Activated CD4-positive, CD25-positive, alpha-beta regulatory T cell treated with anti-CD3 and anti-CD28 coated beads, Interleukin-2, amount 50 U/mL, for 72 hours (primary cell): ENCODE measurements at regions not wholly inside any gene's neighbourhood (a gene's known extent, or its start where the extent isn't known, plus 50 kb on each side); places are given as distances from the start of the nearest gene placed in this dataset.
"Not testable (repeated sequence)": the region's sequence is repeated elsewhere in the genome, so short reads cannot be mapped to it uniquely, and the experiment has no call there.

Source experiments
- DNase-seq: peaks from one replicate; pipeline ENCODE4 v3.0.0; 2021

GRCh38 chr4:8696369-8697127 is 104.0 kb downstream of the CPZ start:
- DNase-seq = no peak

GRCh38 chr4:8695237-8696219 is 103.0 kb downstream of the CPZ start:
- no peak for DNase-seq

GRCh38 chr4:8694651-8695151 is 102.1 kb downstream of the CPZ start:
- no peak for DNase-seq

GRCh38 chr4:8694226-8694625 is 101.7 kb downstream of the CPZ start:
- no peak for DNase-seq

- no peak for DNase-seq
Observed at GRCh38 chr4:8691151-8691775, 98.7 kb downstream of the CPZ start.

GRCh38 chr4:8690216-8691150 is 97.9 kb downstream of the CPZ start:
- DNase-seq = no peak

DNA sequence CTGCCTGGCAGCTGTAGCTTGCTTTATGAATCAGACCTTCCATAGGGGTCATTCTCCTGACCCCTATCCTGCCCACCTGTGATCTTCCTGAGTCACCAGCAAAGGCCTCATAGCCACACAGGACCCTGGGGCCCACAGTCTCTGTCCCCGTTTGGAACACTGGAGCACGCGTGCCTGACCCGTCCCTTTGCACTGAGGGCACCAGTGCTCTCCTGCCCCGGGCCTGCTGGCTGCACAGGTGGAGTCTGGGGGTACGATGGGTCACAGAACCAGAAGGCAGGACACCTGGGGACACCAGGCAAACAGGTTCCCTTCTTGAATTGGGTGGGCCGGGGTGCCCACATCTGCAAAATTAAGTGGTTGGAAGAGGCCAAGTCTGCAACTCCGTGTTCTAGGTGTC is 97.2 kb downstream of the CPZ start:
- no peak for DNase-seq

GRCh38 chr4:8688908-8689445 is 96.4 kb downstream of the CPZ start:
- DNase-seq = no peak

DNA sequence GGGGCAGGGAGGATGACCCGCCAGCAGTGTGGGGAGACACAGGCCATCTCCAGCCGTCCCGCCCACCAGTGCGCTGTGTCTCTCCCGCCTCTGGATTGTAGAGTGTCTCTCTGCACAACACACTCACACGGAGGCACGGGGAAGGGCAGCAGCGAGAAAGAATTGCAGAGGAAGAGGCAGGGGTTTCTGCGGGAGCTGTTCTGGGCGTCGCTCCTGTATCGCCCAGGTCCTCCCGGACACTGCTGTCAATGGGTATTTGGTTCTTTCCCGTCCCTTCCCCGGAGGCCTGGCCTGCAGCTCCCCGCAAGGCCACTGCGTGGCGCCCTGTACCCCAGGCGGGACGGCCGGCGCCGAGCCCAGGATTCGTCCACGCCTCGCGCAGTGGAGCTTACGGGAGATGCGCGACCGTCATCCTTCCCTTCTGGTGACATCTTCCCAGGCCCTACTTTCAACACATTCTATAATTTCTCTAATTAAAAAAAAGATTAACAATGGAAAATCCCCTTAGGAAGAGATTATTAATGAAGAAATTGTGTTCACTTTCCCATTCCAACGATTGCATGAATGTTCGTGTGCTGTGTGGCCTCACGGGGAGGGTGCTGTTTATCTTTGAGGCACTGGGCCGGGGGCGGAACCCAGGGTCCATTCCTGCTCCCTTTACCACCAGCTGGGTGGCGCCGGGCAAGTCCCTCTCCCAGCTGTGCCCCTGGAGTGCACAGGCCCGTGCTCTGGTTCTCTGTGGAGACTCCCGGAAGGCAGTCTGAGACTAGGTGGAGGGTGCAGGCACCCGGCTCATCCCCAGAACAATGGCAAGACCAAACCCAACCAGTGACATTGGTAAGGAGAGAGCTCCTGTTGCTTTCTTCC is 95.7 kb downstream of the CPZ start:
- no peak for DNase-seq

DNA sequence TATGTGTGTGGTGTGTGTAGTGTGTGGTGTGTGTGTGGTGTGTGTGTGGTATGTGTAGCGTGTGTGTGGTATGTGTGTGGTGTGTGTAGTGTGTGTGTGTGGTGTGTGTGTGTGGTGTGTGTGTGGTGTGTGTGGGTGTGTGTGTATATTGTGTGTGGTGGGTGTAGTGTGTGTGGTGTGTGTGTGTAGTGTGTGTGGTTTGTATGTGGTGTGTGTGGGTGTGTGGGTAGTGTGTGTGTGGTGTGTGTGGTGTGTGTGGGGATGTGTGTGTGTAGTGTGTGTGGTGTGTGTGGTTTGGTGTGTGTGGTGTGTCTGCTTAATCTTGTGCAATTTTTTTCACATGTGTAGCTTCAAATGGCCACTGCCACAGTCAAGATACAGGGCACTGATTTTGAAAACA is 94.5 kb downstream of the CPZ start:
- no peak for DNase-seq

DNA sequence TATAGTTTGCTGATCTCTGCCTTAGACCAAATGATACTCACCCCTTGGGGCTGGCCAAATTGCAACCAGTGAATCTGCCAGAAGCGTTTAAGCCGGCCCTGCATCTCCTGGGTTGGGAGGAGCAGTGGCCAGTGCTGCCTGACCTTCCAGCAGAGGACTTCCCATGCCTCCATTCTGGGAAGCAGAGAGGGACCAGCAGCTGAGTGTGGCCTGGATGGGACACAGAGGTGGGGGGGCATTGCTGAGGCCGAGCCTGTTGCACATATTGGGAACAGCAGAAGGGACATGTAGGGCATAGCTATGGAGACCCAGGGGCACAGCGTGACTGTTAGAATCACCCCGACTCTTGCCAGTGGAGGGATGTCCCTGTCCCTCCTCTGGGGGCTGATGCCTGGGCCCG is 93.3 kb downstream of the CPZ start:
- no peak for DNase-seq

DNA sequence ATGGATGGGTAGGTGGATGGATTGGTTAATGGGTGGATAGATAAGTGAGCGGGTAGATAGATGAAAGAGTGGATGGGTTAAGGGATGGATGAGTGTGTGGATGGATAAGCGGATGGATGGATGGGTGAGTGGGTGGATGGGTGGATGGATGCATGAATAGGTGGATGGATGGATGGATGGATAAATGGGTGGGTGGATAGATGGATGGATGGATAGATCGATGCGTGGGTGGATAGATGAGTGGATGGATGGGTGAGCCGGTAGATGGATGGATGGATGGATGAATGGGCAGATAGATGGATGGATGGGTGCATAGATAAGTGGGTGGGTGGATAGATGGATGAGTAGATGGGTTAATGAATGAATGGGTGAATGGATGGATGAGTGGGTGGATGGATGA is 90.9 kb downstream of the CPZ start:
- DNase-seq = no peak

- DNase-seq = no peak
Observed at GRCh38 chr4:8682725-8683124, 90.2 kb downstream of the CPZ start.

DNA sequence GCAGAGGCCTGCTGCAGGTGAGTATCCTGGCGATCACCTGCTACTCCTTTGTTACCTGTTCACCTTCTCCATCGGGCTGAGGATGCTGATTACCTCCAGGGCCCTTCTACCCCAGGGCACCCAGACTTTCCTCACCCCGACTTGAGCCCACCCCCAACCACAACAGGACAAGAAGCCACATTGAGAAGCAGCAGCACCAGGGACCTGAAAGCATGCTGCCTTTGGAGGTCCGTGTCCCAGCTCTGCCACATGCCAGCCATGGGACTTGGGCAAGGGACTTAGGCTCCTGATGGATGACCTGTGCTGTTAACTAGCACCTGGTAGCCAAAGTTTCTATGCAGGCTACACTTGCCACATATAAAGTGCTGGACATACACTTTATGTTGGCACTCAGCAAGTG is 89.7 kb downstream of the CPZ start:
- no peak for DNase-seq

GRCh38 chr4:8681391-8681790 is 88.8 kb downstream of the CPZ start:
- no peak for DNase-seq

GRCh38 chr4:8679032-8679431 is 86.5 kb downstream of the CPZ start:
- no peak for DNase-seq

- no peak for DNase-seq
Observed at GRCh38 chr4:8676676-8677075, 84.1 kb downstream of the CPZ start.

DNA sequence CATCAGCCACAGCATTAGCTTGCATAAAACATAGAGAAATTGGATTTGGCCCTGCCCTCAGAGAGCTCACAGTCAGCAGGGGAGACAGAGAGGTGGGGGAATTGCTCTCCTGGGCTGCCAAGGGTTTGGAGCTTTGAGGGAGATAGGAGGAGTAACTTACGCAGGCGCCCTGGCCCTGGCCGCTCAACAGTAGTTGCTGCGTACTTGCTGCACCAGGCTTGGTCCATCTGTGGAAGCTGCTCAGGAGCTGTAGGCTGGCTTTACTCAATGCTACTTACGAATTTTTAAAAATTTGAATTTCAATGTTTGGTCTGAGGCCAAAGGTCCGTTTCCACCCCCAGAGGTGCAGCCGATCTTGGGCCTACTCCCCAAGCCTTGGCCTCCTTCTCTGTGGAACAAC is 83.3 kb downstream of the CPZ start:
- no peak for DNase-seq

GRCh38 chr4:8675383-8675782 is 82.8 kb downstream of the CPZ start:
- no peak for DNase-seq

GRCh38 chr4:8674311-8674885 is 81.8 kb downstream of the CPZ start:
- no peak for DNase-seq

DNA sequence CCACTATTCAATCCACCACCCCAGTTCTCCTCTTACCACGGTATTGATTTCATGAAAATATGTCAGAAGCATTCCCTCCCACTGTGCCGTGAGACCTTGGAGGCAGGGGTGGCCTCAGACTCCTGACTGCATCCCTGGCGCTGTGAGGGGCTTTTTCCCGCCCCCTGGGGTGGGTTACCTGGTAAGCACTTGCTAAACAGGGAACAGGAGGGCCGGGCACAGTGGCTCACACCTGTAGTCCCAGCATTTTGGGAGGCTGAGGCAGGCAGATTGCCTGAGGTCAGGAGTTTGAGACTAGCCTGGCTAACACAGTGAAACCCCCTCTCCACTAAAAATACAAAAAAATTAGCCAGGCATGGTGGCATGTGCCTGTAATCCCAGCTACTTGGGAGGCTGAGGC is 80.5 kb downstream of the CPZ start:
- DNase-seq = not testable (repeated sequence)
